Psoas muscle (tissue), 7 donors: ENCODE measurements at regions not wholly inside any gene's neighbourhood (a gene's known extent, or its start where the extent isn't known, plus 50 kb on each side); places are given as distances from the start of the nearest gene placed in this dataset.

Source experiments
- ATAC-seq, 4 donors: fragments of 200-7000 bp; cut with Tn5 transposase; one replicate each; pipeline ENCODE4 v1.9.1; 2020; ENCODE audit warnings: moderate library complexity in 3 of 4, mild to moderate bottlenecking in 2 of 4
- DNase-seq, 2 donors: peaks; one replicate each; pipeline ENCODE4 v3.0.0-alpha.2; 2020
- H3K27ac ChIP-seq: fragments of 200-600 bp; one replicate; pipeline ENCODE4 v1.8.0; 2022
- H3K27me3 ChIP-seq, 3 donors: fragments of 200-600 bp in 1 of 3; one replicate each; pipeline versions ENCODE4 v1.6.1 to v1.8.0; 2013 to 2022; ENCODE audit warnings: low read length in 2 of 3, mild to moderate bottlenecking in 2 of 3, moderate library complexity in 1 of 3; ENCODE audit not compliant: insufficient read depth in 3 of 3
- H3K36me3 ChIP-seq, 2 donors: fragments of 200-600 bp in 1 of 2; one replicate each; pipeline versions ENCODE4 v1.6.1 to v1.8.0; 2013 to 2022; ENCODE audit warnings: low read depth in 1 of 2, mild to moderate bottlenecking in 1 of 2, moderate library complexity in 1 of 2; ENCODE audit not compliant: insufficient read depth in 1 of 2
- H3K4me1 ChIP-seq: fragments of 200-600 bp; one replicate; pipeline ENCODE4 v1.8.0; 2022
- H3K4me3 ChIP-seq: fragments of 200-600 bp; one replicate; pipeline ENCODE4 v1.8.0; 2022; ENCODE audit warnings: mild to moderate bottlenecking
- H3K9me3 ChIP-seq: fragments of 200-600 bp; one replicate; pipeline ENCODE4 v1.8.0; 2022
- WGBS, 3 donors: extraction: QIAGEN DNeasy Blood & Tissue Kit; methylation state at CpG; one replicate each; pipeline versions ENCODE4 v1.1.6 to v1.1.7; 2013; 5-methylcytosine and 5-hydroxymethylcytosine counted together
- intact Hi-C, 2 donors: fragments of 100-400 bp; cut with DNase I; formaldehyde crosslinking; loops; one replicate each; pipeline versions ENCODE4 v1.11.0 to v1.14.2; 2022
- TF ChIP-seq, protein P1 (sequence below): fragments of 200-600 bp; IDR thresholded peaks from one replicate; pipeline ENCODE4 v1.8.0; 2022; ENCODE audit warnings: antibody characterized with exemption
- donor health status: healthy with polysubstance abuse.
- donor health status: DM: no; HTN: no; CAD: no; lungs with moderate emphysema.
- donor health status: Bipolar disorder and iron deficiency.
- donor health status: healthy.
- donor health status: DM: yes; HTN: yes; CAD: no.
- donor health status: DM: no; HTN: no; CAD: no.
- donor health status: DM: yes; HTN: yes; CAD: no.

DNA sequence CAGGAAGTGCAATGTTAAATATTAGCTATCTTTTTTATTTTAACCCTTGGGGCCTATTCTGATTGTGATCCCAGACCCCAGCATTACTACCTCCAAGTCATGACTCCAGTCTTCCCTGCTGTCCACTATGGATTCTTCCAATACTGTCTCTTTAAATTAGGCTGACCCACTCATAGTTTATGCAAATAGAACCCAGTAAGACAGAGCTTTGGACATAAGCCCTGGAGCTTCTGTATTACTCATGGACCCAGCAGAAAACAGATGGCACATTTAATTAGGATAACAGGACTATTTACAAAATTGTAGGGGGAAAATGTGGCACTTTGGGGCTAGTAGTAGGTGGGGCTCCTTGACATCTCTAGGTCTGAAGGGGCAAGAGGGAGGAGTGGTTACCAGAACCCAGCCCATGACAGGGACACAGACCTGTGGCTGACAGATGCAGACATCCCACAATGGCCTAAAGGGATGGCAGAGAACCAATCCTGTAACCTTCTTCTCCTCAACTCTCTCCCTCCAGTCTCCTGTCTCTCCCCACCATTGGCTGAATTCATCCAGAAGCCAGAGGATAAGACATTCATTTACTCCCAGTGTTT lies 233.5 kb downstream of the OMA1 start:
- no peak for DNase-seq
- ATAC-seq, result no peak
- no peak overlapping the region for H3K27ac ChIP-seq
- H3K4me1 ChIP-seq, result no peaks in the 10 kb centered on the region
- no peaks in the 10 kb centered on the region for H3K9me3 ChIP-seq
- no peaks in the 10 kb centered on the region for H3K36me3 ChIP-seq
- H3K27me3 ChIP-seq, result peaks cover 0 to 4% (median 0%) of the 10 kb centered on the region in 3 donors
- TF ChIP-seq, protein P1, sequence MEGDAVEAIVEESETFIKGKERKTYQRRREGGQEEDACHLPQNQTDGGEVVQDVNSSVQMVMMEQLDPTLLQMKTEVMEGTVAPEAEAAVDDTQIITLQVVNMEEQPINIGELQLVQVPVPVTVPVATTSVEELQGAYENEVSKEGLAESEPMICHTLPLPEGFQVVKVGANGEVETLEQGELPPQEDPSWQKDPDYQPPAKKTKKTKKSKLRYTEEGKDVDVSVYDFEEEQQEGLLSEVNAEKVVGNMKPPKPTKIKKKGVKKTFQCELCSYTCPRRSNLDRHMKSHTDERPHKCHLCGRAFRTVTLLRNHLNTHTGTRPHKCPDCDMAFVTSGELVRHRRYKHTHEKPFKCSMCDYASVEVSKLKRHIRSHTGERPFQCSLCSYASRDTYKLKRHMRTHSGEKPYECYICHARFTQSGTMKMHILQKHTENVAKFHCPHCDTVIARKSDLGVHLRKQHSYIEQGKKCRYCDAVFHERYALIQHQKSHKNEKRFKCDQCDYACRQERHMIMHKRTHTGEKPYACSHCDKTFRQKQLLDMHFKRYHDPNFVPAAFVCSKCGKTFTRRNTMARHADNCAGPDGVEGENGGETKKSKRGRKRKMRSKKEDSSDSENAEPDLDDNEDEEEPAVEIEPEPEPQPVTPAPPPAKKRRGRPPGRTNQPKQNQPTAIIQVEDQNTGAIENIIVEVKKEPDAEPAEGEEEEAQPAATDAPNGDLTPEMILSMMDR, result no peak
- intact Hi-C loops, result no loop called here
- no peak overlapping the region for H3K4me3 ChIP-seq

DNA sequence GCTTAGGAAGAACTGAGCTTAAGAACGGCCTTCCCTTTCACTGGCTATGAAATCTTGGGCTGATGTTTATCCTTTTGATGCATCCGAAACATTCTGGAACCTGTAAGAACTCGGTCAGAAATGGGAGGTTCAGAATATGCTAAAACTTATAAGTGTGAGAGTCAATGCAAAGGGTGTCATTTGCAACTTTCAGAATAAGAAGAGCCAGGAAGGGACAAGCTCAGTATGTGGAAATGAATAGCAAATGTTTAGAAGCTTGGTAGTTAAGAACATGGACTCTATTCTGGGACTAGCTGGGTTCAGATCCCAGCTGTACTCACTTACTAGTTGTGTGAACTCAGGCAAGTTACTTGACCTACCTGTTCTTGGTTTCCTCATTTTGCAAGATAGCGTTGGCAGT lies 234.1 kb downstream of the OMA1 start:
- 75 to 92% (median 77%) methylated on average over 4 of the region's 4 CpGs for WGBS, 3 donors
- intact Hi-C loops, result no loop called here

DNA sequence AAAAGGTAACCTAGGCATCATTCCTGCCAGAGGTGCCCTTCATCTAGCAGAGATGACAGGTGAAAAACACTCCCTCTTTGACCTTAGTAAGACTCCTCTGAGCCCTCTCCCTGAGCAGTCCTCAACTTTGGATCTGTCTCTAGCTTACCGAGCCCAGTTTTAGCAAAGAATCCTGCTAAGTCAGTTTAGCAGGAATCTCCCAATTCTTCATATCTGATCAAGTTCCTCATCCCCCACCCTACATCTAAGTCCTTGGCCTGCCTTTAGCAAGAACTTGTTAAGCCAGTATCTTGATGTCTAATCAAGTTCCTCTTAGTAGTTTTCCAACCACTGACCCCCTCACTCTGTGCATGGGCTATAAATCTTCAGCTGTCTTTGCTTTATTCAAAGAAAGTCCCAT lies 235.6 kb downstream of the OMA1 start:
- Histone ChIP-seq H3K9me3 (no peaks in the 10 kb centered on the region), H3K4me1 (no peaks in the 10 kb centered on the region), H3K4me3 (no peak overlapping the region), H3K27me3 (peaks cover 0 to 4% (median 0%) of the 10 kb centered on the region in 3 donors), H3K36me3 (no peaks in the 10 kb centered on the region), H3K27ac (no peak overlapping the region)
- TF ChIP-seq, protein P1, result no peak
- ATAC-seq (no peak), DNase-seq (no peak)
- intact Hi-C loops, result no loop called here
- 91 to 100% (median 94%) methylated on average over 1 of the region's 1 CpG for WGBS, 3 donors

More for the DNA sequence above, 234.1 kb downstream of the OMA1 start:
- no peaks in the 10 kb centered on the region for H3K4me1 ChIP-seq
- no peak overlapping the region for H3K27ac ChIP-seq
- H3K9me3 ChIP-seq, result no peaks in the 10 kb centered on the region
- DNase-seq (no peak), ATAC-seq (no peak)
- H3K27me3 ChIP-seq, result peaks cover 0 to 4% (median 0%) of the 10 kb centered on the region in 3 donors
- no peaks in the 10 kb centered on the region for H3K36me3 ChIP-seq
- TF ChIP-seq, protein P1, result no peak
- no peak overlapping the region for H3K4me3 ChIP-seq

DNA sequence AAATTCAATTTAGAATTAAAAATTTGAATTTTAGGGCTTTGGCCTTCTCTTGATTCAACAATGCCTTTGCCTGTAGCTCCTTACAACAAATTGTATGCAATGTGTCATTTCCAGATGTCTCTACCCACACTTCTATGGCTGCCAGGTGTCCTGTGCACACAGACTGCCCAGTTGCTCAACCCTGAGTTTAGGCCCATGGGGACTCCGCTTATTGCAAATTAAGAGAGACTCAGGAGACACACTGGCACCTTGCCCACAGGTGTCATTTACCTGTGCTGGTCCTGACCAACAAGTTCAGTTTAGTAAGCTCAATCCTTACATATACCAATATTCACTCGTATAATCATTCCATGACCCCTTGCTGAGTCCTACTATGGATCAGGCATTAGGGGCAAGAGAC lies 236.1 kb downstream of the OMA1 start:
- DNase-seq (no peak), ATAC-seq (no peak)
- WGBS, 3 donors, result 88 to 96% (median 90%) methylated on average over 2 of the region's 2 CpGs
- no peaks in the 10 kb centered on the region for H3K4me1 ChIP-seq
- intact Hi-C loops, result no loop called here
- H3K4me3 ChIP-seq, result no peak overlapping the region
- H3K36me3 ChIP-seq, result no peaks in the 10 kb centered on the region
- no peak overlapping the region for H3K27ac ChIP-seq
- H3K9me3 ChIP-seq, result no peaks in the 10 kb centered on the region
- TF ChIP-seq, protein P1, result no peak
- peaks cover 0 to 4% (median 0%) of the 10 kb centered on the region in 3 donors for H3K27me3 ChIP-seq

DNA sequence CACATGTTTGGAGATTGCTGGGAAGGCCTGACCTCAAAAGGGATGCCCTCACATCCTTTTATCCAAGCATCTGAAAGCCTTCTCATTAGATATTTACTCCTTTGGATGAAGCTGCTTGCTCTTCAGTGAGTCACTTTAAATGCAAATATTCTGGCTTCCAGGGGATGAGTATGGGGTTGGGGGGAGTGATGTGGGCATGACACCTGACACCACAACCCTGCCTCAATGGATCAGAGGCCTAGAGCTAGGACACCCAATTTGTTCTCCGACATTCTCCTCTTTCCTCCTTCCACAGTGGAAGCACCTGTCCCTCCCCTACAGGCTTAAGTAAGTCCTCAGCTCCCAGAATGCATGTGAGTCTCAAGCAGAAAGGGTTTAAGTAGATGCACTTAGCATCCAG lies 238.3 kb downstream of the OMA1 start:
- 46 to 83% (median 53%) methylated on average over 1 of the region's 1 CpG for WGBS, 3 donors
- Histone ChIP-seq H3K27me3 (no peaks in the 10 kb centered on the region), H3K36me3 (no peaks in the 10 kb centered on the region), H3K4me1 (no peaks in the 10 kb centered on the region), H3K4me3 (no peak overlapping the region), H3K9me3 (no peaks in the 10 kb centered on the region), H3K27ac (no peak overlapping the region)
- TF ChIP-seq, protein P1, result no peak
- DNase-seq (no peak), ATAC-seq (no peak)
- intact Hi-C loops, result no loop called here
